RWPE2 (cell line): ENCODE measurements at regions not wholly inside any gene's neighbourhood (a gene's known extent, or its start where the extent isn't known, plus 50 kb on each side); places are given as distances from the start of the nearest gene placed in this dataset.

Experiments used
- ATAC-seq: fragments of 200-7000 bp; cut with Tn5 transposase; 3 replicates; pipeline ENCODE4 v1.9.1; 2021; ENCODE audit warnings: low read depth
- DNase-seq: peaks from one replicate; pipeline ENCODE4 v3.0.0-alpha.2; 2020; ENCODE audit warnings: low spot score
- H3K27ac ChIP-seq: fragments of 450-650 bp; 2 replicates; pipeline ENCODE4 v1.5.1; 2017; ENCODE audit warnings: mild to moderate bottlenecking; ENCODE audit not compliant: poor library complexity, severe bottlenecking
- H3K27me3 ChIP-seq: fragments of 250-450 bp; sonication (Bioruptor Pico); 2 replicates; pipeline ENCODE4 v1.5.1; 2021; ENCODE audit warnings: mild to moderate bottlenecking, moderate library complexity; ENCODE audit not compliant: insufficient read depth, poor library complexity, severe bottlenecking
- H3K36me3 ChIP-seq: fragments of 250-450 bp; sonication (Bioruptor Pico); 2 replicates; pipeline ENCODE4 v1.5.1; 2020; ENCODE audit warnings: low read depth, mild to moderate bottlenecking, moderate library complexity
- H3K4me1 ChIP-seq: fragments of 250-450 bp; sonication (Bioruptor Pico); 2 replicates; pipeline ENCODE4 v1.5.1; 2021; ENCODE audit warnings: mild to moderate bottlenecking, moderate library complexity; ENCODE audit not compliant: insufficient read depth, poor library complexity, severe bottlenecking
- H3K4me3 ChIP-seq: fragments of 250-450 bp; sonication (Bioruptor Pico); 2 replicates; pipeline ENCODE4 v1.5.1; 2021; ENCODE audit warnings: mild to moderate bottlenecking, moderate library complexity; ENCODE audit not compliant: severe bottlenecking
- H3K9me3 ChIP-seq: fragments of 250-450 bp; sonication (Bioruptor Pico); 2 replicates; pipeline ENCODE4 v1.5.1; 2021; ENCODE audit warnings: mild to moderate bottlenecking, moderate library complexity; ENCODE audit not compliant: severe bottlenecking
- CTCF ChIP-seq: fragments of 450-650 bp; IDR thresholded peaks from one replicate; pipeline ENCODE4 v1.5.1; 2017; ENCODE audit warnings: mild to moderate bottlenecking, moderate library complexity; ENCODE audit not compliant: poor library complexity, severe bottlenecking

GRCh38 chr1:119222271-119222670, 81.8 kb upstream of the WARS2 start:
- no peaks in the 10 kb centered on the region for H3K9me3 ChIP-seq
- H3K4me3 ChIP-seq = no peak overlapping the region
- no peak overlapping the region for H3K27ac ChIP-seq
- H3K27me3 ChIP-seq = no peaks in the 10 kb centered on the region
- TF ChIP-seq CTCF = no peak
- H3K36me3 ChIP-seq = no peaks in the 10 kb centered on the region
- DNase-seq (no peak), ATAC-seq (no peak)
- no peaks in the 10 kb centered on the region for H3K4me1 ChIP-seq

GRCh38 chr1:119225265-119225664, 84.8 kb upstream of the WARS2 start:
- no peaks in the 10 kb centered on the region for H3K9me3 ChIP-seq
- ATAC-seq (no peak), DNase-seq (no peak)
- H3K27ac ChIP-seq = no peak overlapping the region
- no peaks in the 10 kb centered on the region for H3K4me1 ChIP-seq
- no peak overlapping the region for H3K4me3 ChIP-seq
- TF ChIP-seq CTCF = no peak
- no peaks in the 10 kb centered on the region for H3K36me3 ChIP-seq
- H3K27me3 ChIP-seq = no peaks in the 10 kb centered on the region

GRCh38 chr1:119225831-119226230, 85.4 kb upstream of the WARS2 start:
- no peaks in the 10 kb centered on the region for H3K27me3 ChIP-seq
- ATAC-seq (no peak), DNase-seq (no peak)
- no peaks in the 10 kb centered on the region for H3K9me3 ChIP-seq
- H3K4me3 ChIP-seq = no peak overlapping the region
- H3K27ac ChIP-seq = no peak overlapping the region
- H3K4me1 ChIP-seq = no peaks in the 10 kb centered on the region
- H3K36me3 ChIP-seq = no peaks in the 10 kb centered on the region
- TF ChIP-seq CTCF = no peak

- DNase-seq (no peak), ATAC-seq (no peak)
- no peak for TF ChIP-seq CTCF
- Histone ChIP-seq H3K4me3 (no peak overlapping the region), H3K36me3 (no peaks in the 10 kb centered on the region), H3K9me3 (no peaks in the 10 kb centered on the region), H3K4me1 (no peaks in the 10 kb centered on the region), H3K27ac (no peak overlapping the region), H3K27me3 (no peaks in the 10 kb centered on the region)
Observed at GRCh38 chr1:119226321-119226720, 85.9 kb upstream of the WARS2 start.

- no peak for TF ChIP-seq CTCF
- H3K9me3 ChIP-seq = no peaks in the 10 kb centered on the region
- H3K27me3 ChIP-seq = no peaks in the 10 kb centered on the region
- no peak overlapping the region for H3K27ac ChIP-seq
- H3K4me3 ChIP-seq = no peak overlapping the region
- ATAC-seq (no peak), DNase-seq (no peak)
- H3K4me1 ChIP-seq = no peaks in the 10 kb centered on the region
- no peaks in the 10 kb centered on the region for H3K36me3 ChIP-seq
Observed at GRCh38 chr1:119226913-119227312, 86.5 kb upstream of the WARS2 start.
